ENCODE measurements at regions not wholly inside any gene's neighbourhood (a gene's known extent, or its start where the extent isn't known, plus 50 kb on each side); places are given as distances from the start of the nearest gene placed in this dataset.

GRCh38 chr10:131777162-131777561, 123.6 kb upstream of the PPP2R2D start:
- Histone ChIP-seq H2BK5ac (ENCODE audit: insufficient read length, low read length) (no peak overlapping the region), H2BK12ac (ENCODE audit: insufficient read length, low read depth, low read length) (no peak overlapping the region), H4K5ac (ENCODE audit: insufficient read length, low read depth, low read length) (no peak overlapping the region), H3K79me1 (ENCODE audit: insufficient read depth, low read depth, low read length, poor library complexity, severe bottlenecking) (no peaks in the 10 kb centered on the region), H3K4ac (ENCODE audit: low read depth, low read length) (no peak overlapping the region), H4K8ac (replicated peaks; ENCODE audit: insufficient read length, low read depth, low read length) (no peak overlapping the region), H2BK20ac (ENCODE audit: low read depth, low read length, poor library complexity, severe bottlenecking) (no peak overlapping the region), H2AFZ (ENCODE audit: low read length) (no peak overlapping the region), H2AK5ac (ENCODE audit: insufficient read length, low read length) (no peak overlapping the region), H2BK15ac (ENCODE audit: low read depth, low read length) (no peak overlapping the region), H3K9ac (ENCODE audit: extremely low read depth, insufficient read length, low read length) (no peak overlapping the region), H4K20me1 (ENCODE audit: control insufficient read depth, insufficient read depth, insufficient read length) (no peaks in the 10 kb centered on the region), H3K23ac (ENCODE audit: insufficient read length, low read depth, low read length) (no peak overlapping the region), H2BK120ac (ENCODE audit: low read depth, low read length, poor library complexity, severe bottlenecking) (no peak overlapping the region), H3K79me2 (ENCODE audit: insufficient read depth, low read length) (no peaks in the 10 kb centered on the region), H3K9me3 (ENCODE audit: control insufficient read depth, low read depth, low read length) (peaks cover 24% of the 10 kb centered on the region), H3K27me3 (ENCODE audit: insufficient read depth, low read length) (no peaks in the 10 kb centered on the region), H3K23me2 (ENCODE audit: insufficient read length, low read depth, low read length, poor library complexity, severe bottlenecking) (no peaks in the 10 kb centered on the region), H3K4me1 (ENCODE audit: insufficient read depth, low read length) (no peaks in the 10 kb centered on the region), H4K91ac (ENCODE audit: insufficient read length, low read depth, low read length) (no peak overlapping the region), H3K27ac (ENCODE audit: insufficient read length, low read depth, low read length) (no peak overlapping the region), H3K18ac (ENCODE audit: insufficient read length, low read depth, low read length) (no peak overlapping the region), H3K14ac (ENCODE audit: insufficient read depth, low read length) (no peak overlapping the region), H3T11ph (ENCODE audit: low read length) (no peak overlapping the region), H3K56ac (ENCODE audit: insufficient read length, low read depth, low read length) (no peak overlapping the region), H3K4me2 (ENCODE audit: insufficient read depth, insufficient read length, low read length) (no peak overlapping the region)
- DNase-seq = no peak
- Mint-ChIP-seq H3K36me3 (ENCODE audit: insufficient read depth in 1 of 3, low read depth in 3 of 3) (peaks cover 19 to 20% (median 19%) of the 10 kb centered on the region in 3 experiments), H3K4me1 (peaks cover 0 to 8% of the 10 kb centered on the region in 2 experiments; a peak in 2 of 4 replicates), H3K27me3 (ENCODE audit: low read depth) (peaks cover 16% of the 10 kb centered on the region), H3K9me3 (peaks cover 49 to 55% of the 10 kb centered on the region in 2 experiments), H3K4me3 (no peak overlapping the region), H3K27ac (no peak overlapping the region)
- TF ChIP-seq, protein P1, sequence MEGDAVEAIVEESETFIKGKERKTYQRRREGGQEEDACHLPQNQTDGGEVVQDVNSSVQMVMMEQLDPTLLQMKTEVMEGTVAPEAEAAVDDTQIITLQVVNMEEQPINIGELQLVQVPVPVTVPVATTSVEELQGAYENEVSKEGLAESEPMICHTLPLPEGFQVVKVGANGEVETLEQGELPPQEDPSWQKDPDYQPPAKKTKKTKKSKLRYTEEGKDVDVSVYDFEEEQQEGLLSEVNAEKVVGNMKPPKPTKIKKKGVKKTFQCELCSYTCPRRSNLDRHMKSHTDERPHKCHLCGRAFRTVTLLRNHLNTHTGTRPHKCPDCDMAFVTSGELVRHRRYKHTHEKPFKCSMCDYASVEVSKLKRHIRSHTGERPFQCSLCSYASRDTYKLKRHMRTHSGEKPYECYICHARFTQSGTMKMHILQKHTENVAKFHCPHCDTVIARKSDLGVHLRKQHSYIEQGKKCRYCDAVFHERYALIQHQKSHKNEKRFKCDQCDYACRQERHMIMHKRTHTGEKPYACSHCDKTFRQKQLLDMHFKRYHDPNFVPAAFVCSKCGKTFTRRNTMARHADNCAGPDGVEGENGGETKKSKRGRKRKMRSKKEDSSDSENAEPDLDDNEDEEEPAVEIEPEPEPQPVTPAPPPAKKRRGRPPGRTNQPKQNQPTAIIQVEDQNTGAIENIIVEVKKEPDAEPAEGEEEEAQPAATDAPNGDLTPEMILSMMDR (conservative IDR thresholded peaks at IDR 0.05) = no peak
- no CpG with 5 or more reads among the region's 5 CpGs for WGBS (ENCODE audit: extremely low coverage, insufficient read length, low lambda C conversion rate)
